Kidney epithelial cell (primary cell): ENCODE measurements at regions not wholly inside any gene's neighbourhood (a gene's known extent, or its start where the extent isn't known, plus 50 kb on each side); places are given as distances from the start of the nearest gene placed in this dataset.

Experiments used
- DNase-seq: peaks from one replicate; pipeline ENCODE4 v3.0.0-alpha.2; 2010; ENCODE audit warnings: low read depth
- H3K27me3 ChIP-seq: 2 replicates; pipeline ENCODE4 v1.6.0; 2011; ENCODE audit warnings: low read length; ENCODE audit not compliant: control insufficient read depth, insufficient read depth
- H3K36me3 ChIP-seq: 2 replicates; pipeline ENCODE4 v1.5.1; 2011; ENCODE audit warnings: low read length; ENCODE audit not compliant: control insufficient read depth, insufficient read depth
- H3K4me3 ChIP-seq: 2 replicates; pipeline ENCODE4 v1.5.1; 2011; ENCODE audit warnings: low read depth, mild to moderate bottlenecking, control low read depth, low read length
- TF ChIP-seq, protein P1 (sequence below): IDR thresholded peaks from 2 replicates; pipeline ENCODE4 v1.5.1; 2011; ENCODE audit warnings: mild to moderate bottlenecking, moderate library complexity, low read length, control low read depth, inconsistent platforms; ENCODE audit not compliant: insufficient read depth, poor library complexity, severe bottlenecking

DNA sequence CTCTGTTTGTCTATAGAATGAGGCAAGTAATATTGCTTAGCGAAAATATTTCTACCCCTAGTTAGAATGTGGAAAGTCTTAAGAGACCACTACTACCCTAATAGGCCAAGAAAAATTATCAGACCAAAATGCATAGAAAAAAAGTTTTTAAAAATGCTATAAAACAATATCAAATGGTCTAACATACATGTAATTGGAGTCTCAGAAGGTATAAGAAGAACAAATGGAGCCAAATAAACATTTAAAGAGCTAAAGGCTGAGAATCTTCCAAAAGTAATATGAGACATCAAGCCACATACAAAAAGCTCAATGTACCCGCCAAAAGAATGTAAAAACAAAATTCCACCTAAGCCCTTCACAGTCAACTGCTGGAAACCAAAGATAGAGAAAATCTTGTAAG lies 133.5 kb upstream of the GADL1 start:
- TF ChIP-seq, protein P1, sequence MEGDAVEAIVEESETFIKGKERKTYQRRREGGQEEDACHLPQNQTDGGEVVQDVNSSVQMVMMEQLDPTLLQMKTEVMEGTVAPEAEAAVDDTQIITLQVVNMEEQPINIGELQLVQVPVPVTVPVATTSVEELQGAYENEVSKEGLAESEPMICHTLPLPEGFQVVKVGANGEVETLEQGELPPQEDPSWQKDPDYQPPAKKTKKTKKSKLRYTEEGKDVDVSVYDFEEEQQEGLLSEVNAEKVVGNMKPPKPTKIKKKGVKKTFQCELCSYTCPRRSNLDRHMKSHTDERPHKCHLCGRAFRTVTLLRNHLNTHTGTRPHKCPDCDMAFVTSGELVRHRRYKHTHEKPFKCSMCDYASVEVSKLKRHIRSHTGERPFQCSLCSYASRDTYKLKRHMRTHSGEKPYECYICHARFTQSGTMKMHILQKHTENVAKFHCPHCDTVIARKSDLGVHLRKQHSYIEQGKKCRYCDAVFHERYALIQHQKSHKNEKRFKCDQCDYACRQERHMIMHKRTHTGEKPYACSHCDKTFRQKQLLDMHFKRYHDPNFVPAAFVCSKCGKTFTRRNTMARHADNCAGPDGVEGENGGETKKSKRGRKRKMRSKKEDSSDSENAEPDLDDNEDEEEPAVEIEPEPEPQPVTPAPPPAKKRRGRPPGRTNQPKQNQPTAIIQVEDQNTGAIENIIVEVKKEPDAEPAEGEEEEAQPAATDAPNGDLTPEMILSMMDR = no peak
- no peak overlapping the region for H3K4me3 ChIP-seq
- no peaks in the 10 kb centered on the region for H3K36me3 ChIP-seq
- no peaks in the 10 kb centered on the region for H3K27me3 ChIP-seq
- DNase-seq = no peak

DNA sequence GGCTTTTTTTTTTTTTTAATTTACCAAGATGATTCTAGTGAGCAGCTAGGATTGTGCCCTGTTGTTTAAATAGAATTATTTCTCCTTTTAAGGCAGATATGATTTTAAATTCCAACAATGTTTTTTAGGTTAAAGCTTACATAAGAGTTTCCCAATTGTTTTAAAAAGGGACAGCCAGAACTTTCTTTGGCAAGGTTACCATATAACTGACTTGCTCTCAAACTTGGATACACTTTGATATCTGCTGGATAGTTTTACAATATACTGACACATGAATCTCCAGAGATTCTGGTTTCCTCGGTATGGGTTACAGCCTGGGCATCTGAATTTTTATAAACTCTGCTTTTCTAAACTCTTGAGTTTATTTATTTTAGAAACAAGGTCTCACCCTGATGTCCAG lies 134.3 kb upstream of the GADL1 start:
- H3K36me3 ChIP-seq = no peaks in the 10 kb centered on the region
- H3K4me3 ChIP-seq = no peak overlapping the region
- H3K27me3 ChIP-seq = no peaks in the 10 kb centered on the region
- DNase-seq = no peak
- TF ChIP-seq, protein P1 = no peak

DNA sequence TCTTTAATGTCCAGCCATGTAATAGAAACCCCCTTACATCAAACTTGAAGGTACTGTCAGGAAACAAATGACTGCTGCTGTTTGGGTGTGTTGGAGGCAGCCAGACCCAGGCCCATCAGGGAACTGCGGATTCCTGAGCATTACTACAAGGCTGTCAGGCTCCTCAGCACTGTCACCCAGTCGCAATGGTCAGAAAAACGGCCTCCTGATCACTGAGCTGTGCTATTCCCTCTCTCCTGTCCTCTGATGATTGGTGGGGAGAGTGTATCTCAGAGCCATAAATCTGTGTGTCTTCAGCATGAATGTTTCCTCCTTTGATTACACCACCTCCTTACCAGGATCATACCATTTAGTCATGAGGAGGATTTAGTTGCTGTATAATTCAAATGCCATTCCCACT lies 135.2 kb upstream of the GADL1 start:
- no peak for DNase-seq
- Histone ChIP-seq H3K4me3 (no peak overlapping the region), H3K27me3 (no peaks in the 10 kb centered on the region), H3K36me3 (no peaks in the 10 kb centered on the region)
- TF ChIP-seq, protein P1 = no peak

DNA sequence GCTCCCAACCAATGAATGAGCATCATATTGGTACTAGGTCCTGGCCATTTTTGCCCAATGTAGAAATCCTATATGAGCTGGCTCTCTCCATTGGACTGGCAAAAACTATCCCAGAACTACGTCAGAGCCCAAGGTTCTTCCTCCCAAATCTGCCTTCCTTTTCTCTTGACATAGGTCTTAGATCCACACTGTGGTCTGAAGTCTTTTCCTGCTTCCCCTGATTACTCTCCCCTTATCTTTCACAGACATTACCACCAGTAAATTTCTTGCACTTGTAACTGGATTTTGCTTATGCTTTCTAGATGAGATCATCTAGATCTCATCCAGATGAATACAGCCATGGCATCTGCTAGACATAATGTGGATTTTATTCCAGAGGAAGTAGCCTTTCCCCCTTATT lies 141.2 kb upstream of the GADL1 start:
- DNase-seq = no peak
- Histone ChIP-seq H3K36me3 (no peaks in the 10 kb centered on the region), H3K27me3 (no peaks in the 10 kb centered on the region), H3K4me3 (no peak overlapping the region)
- TF ChIP-seq, protein P1 = no peak

DNA sequence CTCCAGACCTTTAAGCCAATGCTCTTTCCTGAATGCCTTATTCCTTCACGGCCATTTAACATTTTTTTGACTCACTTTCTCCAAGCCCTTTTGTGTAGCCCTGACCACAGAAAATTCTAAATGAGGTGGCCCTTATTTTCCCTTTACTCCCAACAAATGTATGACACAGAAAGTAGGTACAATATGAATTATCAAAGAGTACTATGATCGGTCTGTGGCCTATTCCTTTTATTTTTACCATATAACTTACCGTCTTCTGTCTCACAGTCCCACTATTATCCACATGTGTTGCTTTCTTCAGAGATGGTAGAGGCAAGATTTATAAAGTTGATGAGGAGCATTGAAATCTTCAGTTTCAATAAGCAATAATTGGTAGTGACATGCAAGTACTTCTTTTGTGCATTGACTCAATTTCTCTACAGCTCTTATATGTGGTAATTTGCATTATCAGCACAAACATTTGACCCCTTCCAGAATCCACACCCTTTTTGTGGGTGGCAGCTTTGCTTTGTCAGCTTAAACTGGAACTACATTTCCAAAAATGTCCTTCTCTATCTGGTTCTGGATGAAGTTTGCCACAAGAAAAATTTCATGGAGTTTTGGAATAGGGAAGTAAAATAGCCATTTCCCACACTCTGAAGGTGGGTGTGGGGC lies 143.8 kb upstream of the GADL1 start:
- no peaks in the 10 kb centered on the region for H3K27me3 ChIP-seq
- H3K36me3 ChIP-seq = no peaks in the 10 kb centered on the region
- no peak for DNase-seq
- H3K4me3 ChIP-seq = no peak overlapping the region
- TF ChIP-seq, protein P1 = no peak

DNA sequence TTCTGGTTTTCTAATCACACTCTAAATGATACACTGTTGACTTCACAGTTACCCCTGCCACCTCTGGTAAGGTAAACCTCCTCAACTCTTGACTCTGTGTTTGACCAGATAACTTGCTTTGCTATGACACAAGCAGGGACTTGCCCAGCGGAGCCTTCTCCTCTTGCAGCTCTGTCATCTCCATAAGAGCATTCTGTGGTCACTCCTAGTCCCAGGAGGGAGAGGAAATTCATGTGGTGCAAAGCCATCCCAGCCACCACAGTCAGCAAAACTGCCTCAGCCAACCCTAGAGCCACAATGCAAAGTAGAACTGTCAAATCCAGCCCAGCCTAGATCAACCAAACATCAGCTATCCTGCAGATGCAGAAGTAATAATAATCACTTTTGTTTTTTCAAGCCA lies 144.7 kb upstream of the GADL1 start:
- H3K36me3 ChIP-seq = no peaks in the 10 kb centered on the region
- TF ChIP-seq, protein P1 = no peak
- no peak for DNase-seq

More for the DNA sequence above, 144.7 kb upstream of the GADL1 start:
- Histone ChIP-seq H3K4me3 (no peak overlapping the region), H3K27me3 (no peaks in the 10 kb centered on the region)
